Endothelial cell of umbilical vein (primary cell): ENCODE measurements at regions not wholly inside any gene's neighbourhood (a gene's known extent, or its start where the extent isn't known, plus 50 kb on each side); places are given as distances from the start of the nearest gene placed in this dataset.

Experiments used
- EZH2 ChIP-seq: IDR thresholded peaks from 2 replicates; pipeline ENCODE4 v1.6.1; 2012; ENCODE audit warnings: borderline replicate concordance, low read depth, mild to moderate bottlenecking, moderate library complexity, low read length, inconsistent platforms; ENCODE audit not compliant: severe bottlenecking
- FOS ChIP-seq: IDR thresholded peaks from 2 replicates; pipeline ENCODE4 v1.6.1; 2011; ENCODE audit warnings: mild to moderate bottlenecking, low read length, moderate library complexity, borderline replicate concordance; ENCODE audit not compliant: insufficient read depth
- POLR2A ChIP-seq: IDR thresholded peaks from 2 replicates; pipeline ENCODE4 v1.6.1; 2012; ENCODE audit warnings: low read depth, mild to moderate bottlenecking, control low read depth, low read length
- POLR2AphosphoS5 ChIP-seq: IDR thresholded peaks from 2 replicates; pipeline ENCODE4 v1.6.1; 2012; ENCODE audit warnings: low read depth, mild to moderate bottlenecking, control low read depth, low read length, moderate library complexity; ENCODE audit not compliant: insufficient read depth
- TF ChIP-seq, protein P1 (sequence below), 2 donors: IDR thresholded peaks; 1 replicate in 1 of 2; 2 replicates in 1 of 2; pipeline ENCODE4 v1.5.1; 2011; ENCODE audit warnings: low read length in 2 of 2, mild to moderate bottlenecking in 2 of 2, moderate library complexity in 2 of 2, control low read depth in 1 of 2, inconsistent platforms in 1 of 2, low read depth in 1 of 2; ENCODE audit not compliant: insufficient read depth in 1 of 2; ENCODE audit errors: extremely low read depth in 1 of 2
- TF ChIP-seq, protein P2 (sequence below): IDR thresholded peaks from 2 replicates; pipeline ENCODE4 v1.6.1; 2011; ENCODE audit not compliant: insufficient read depth, insufficient read length

DNA sequence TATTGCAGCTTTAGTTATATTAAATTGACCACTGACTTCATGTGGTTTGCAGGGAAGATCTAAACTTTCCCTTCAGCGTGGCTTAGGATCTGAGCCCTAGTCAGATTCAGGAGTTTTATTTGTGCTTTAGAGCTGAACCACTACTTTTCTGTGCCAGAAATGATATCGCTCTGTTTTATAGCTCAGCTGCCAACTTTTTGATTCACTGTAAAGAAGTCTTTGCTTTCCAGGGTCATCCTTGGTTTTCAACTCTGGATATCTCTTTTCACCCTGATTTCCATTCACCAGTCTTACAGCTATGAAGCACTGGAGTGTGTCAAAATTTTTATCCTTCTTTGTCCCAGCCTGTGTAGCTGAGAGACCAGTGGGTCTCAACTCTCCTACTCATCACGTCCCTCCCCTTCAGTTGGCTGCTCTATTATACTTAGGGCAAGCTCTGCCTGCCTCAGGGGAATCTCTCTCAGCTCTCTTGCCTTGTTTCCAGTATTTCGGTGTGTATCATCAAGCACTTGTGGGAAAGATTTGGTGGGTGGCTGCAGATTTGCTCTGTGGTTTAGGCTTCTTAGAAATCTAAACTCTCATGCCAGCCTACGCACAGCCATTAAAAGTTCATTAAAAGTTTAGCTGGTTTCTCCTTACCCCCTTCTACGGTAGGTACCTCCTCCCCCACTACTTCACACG is 425.5 kb downstream of the TENT5A start:
- TF ChIP-seq FOS (no peak), POLR2AphosphoS5 (no peak), POLR2A (no peak), EZH2 (no peak)
- TF ChIP-seq, protein P1, sequence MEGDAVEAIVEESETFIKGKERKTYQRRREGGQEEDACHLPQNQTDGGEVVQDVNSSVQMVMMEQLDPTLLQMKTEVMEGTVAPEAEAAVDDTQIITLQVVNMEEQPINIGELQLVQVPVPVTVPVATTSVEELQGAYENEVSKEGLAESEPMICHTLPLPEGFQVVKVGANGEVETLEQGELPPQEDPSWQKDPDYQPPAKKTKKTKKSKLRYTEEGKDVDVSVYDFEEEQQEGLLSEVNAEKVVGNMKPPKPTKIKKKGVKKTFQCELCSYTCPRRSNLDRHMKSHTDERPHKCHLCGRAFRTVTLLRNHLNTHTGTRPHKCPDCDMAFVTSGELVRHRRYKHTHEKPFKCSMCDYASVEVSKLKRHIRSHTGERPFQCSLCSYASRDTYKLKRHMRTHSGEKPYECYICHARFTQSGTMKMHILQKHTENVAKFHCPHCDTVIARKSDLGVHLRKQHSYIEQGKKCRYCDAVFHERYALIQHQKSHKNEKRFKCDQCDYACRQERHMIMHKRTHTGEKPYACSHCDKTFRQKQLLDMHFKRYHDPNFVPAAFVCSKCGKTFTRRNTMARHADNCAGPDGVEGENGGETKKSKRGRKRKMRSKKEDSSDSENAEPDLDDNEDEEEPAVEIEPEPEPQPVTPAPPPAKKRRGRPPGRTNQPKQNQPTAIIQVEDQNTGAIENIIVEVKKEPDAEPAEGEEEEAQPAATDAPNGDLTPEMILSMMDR (IDR thresholded peaks at IDR 0.05; ENCODE audit: extremely low read depth in 1 of 2, insufficient read depth in 1 of 2, low read depth in 1 of 2, low read length in 2 of 2), result no peak
- TF ChIP-seq, protein P2, sequence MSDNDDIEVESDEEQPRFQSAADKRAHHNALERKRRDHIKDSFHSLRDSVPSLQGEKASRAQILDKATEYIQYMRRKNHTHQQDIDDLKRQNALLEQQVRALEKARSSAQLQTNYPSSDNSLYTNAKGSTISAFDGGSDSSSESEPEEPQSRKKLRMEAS, result no peak
